GM23248 (cell line): ENCODE measurements at regions not wholly inside any gene's neighbourhood (a gene's known extent, or its start where the extent isn't known, plus 50 kb on each side); places are given as distances from the start of the nearest gene placed in this dataset.

ENCODE experiments used
- DNase-seq: peaks from one replicate; pipeline ENCODE4 v3.0.0-alpha.2; 2015
- H2AFZ ChIP-seq: fragments of 200-600 bp; sonication (generic); 2 replicates; pipeline ENCODE4 v1.6.1; 2016; ENCODE audit warnings: antibody characterized with exemption
- H3F3A ChIP-seq: fragments of 200-600 bp; sonication (generic); 2 replicates; pipeline ENCODE4 v1.6.1; 2016; ENCODE audit warnings: mild to moderate bottlenecking, antibody characterized with exemption, mixed run types; ENCODE audit not compliant: insufficient read depth
- H3K27ac ChIP-seq: fragments of 200-600 bp; sonication (generic); 2 replicates; pipeline ENCODE4 v1.5.1; 2016; ENCODE audit warnings: mild to moderate bottlenecking
- H3K27me3 ChIP-seq: fragments of 200-600 bp; sonication (generic); replicated peaks from 2 replicates; pipeline ENCODE4 v1.6.1; 2016; ENCODE audit warnings: mild to moderate bottlenecking; ENCODE audit not compliant: insufficient read depth
- H3K36me3 ChIP-seq: fragments of 200-600 bp; sonication (generic); 2 replicates; pipeline ENCODE4 v1.6.1; 2016; ENCODE audit warnings: low read depth, mild to moderate bottlenecking
- H3K4me1 ChIP-seq: fragments of 200-600 bp; sonication (generic); 2 replicates; pipeline ENCODE4 v1.6.1; 2016; ENCODE audit warnings: mild to moderate bottlenecking; ENCODE audit not compliant: insufficient read depth
- H3K4me2 ChIP-seq: fragments of 200-600 bp; sonication (generic); one replicate; pipeline ENCODE4 v1.6.1; 2016; ENCODE audit warnings: mild to moderate bottlenecking; ENCODE audit not compliant: unreplicated experiment
- H3K4me3 ChIP-seq: fragments of 200-600 bp; sonication (generic); 2 replicates; pipeline ENCODE4 v1.5.1; 2016; ENCODE audit warnings: mild to moderate bottlenecking
- H3K79me2 ChIP-seq: fragments of 200-600 bp; sonication (generic); 2 replicates; pipeline ENCODE4 v1.6.1; 2016; ENCODE audit warnings: mild to moderate bottlenecking; ENCODE audit not compliant: insufficient read depth
- H3K9ac ChIP-seq: fragments of 200-600 bp; sonication (generic); 2 replicates; pipeline ENCODE4 v1.6.1; 2016; ENCODE audit warnings: mild to moderate bottlenecking
- H3K9me2 ChIP-seq: fragments of 200-600 bp; sonication (generic); 2 replicates; pipeline ENCODE4 v1.6.1; 2016; ENCODE audit warnings: mixed run types, mild to moderate bottlenecking, moderate library complexity; ENCODE audit not compliant: insufficient read depth
- H3K9me3 ChIP-seq: fragments of 200-600 bp; sonication (generic); one replicate; pipeline ENCODE4 v1.6.1; 2017; ENCODE audit warnings: low read depth
- H4K20me1 ChIP-seq: fragments of 200-600 bp; sonication (generic); 2 replicates; pipeline ENCODE4 v1.6.0; 2016; ENCODE audit not compliant: insufficient read depth
- EZH2 ChIP-seq: fragments of 200-600 bp; sonication (generic); IDR thresholded peaks from 2 replicates; pipeline ENCODE4 v1.6.1; 2018; ENCODE audit warnings: antibody characterized with exemption, mild to moderate bottlenecking; ENCODE audit not compliant: insufficient read depth, poor library complexity, severe bottlenecking
- EZH2phosphoT487 ChIP-seq: fragments of 200-600 bp; sonication (generic); IDR thresholded peaks from 2 replicates; pipeline ENCODE4 v1.6.1; 2018; ENCODE audit warnings: antibody characterized with exemption, moderate library complexity, mild to moderate bottlenecking, low read depth; ENCODE audit not compliant: insufficient read depth
- WGBS, 2 experiments: methylation state at CpG; one replicate each; pipeline ENCODE4 v1.1.6; 2015 to 2017; ENCODE audit warnings: low lambda C conversion rate in 2 of 2, low coverage in 1 of 2; ENCODE audit errors: missing lambda C conversion rate in 2 of 2; 5-methylcytosine and 5-hydroxymethylcytosine counted together
- in situ Hi-C: fragments of 300-500 bp; cut with MboI; formaldehyde crosslinking; loops from 2 replicates; pipeline ENCODE4 v1.15.0; 2020

GRCh38 chr5:152864447-152864846, 459.4 kb upstream of the NMUR2 start:
- H3K36me3 ChIP-seq = no peaks in the 10 kb centered on the region
- no peaks in the 10 kb centered on the region for H3F3A ChIP-seq
- no peak overlapping the region for H3K9ac ChIP-seq
- no peak overlapping the region for H3K4me2 ChIP-seq
- H3K79me2 ChIP-seq = no peaks in the 10 kb centered on the region
- H3K9me3 ChIP-seq = no peaks in the 10 kb centered on the region
- H3K27me3 ChIP-seq = no peaks in the 10 kb centered on the region
- in situ Hi-C loops = no loop called here
- no peak overlapping the region for H2AFZ ChIP-seq
- H3K4me1 ChIP-seq = no peaks in the 10 kb centered on the region
- WGBS, 2 experiments = 5 to 7% methylated on average over 3 of the region's 3 CpGs
- TF ChIP-seq EZH2phosphoT487 (no peak), EZH2 (no peak)
- H3K27ac ChIP-seq = no peak overlapping the region
- no peak overlapping the region for H3K4me3 ChIP-seq
- no peaks in the 10 kb centered on the region for H4K20me1 ChIP-seq
- DNase-seq = no peak
- no peaks in the 10 kb centered on the region for H3K9me2 ChIP-seq

DNA sequence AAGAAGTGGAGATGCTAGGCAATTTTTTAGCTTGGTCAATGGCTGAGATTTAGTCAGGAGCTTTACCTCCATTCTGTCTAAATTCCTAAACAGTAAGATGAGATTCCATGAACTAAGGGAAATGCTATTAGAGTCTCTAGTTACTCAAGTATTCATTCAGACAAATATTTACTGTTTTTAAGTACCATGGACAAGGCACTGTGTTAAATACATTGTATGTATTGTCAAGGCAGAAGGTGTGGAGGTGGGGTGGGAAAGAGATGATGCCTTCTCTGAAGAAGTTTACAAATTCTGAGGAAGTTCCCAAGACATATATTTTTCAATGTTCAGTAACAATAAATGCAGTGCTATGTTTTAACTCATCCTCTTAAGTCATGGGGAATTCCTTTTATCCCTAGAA, 459.9 kb upstream of the NMUR2 start:
- DNase-seq = no peak
- Histone ChIP-seq H3K36me3 (no peaks in the 10 kb centered on the region), H2AFZ (no peak overlapping the region), H4K20me1 (no peaks in the 10 kb centered on the region), H3K27ac (no peak overlapping the region), H3K4me2 (no peak overlapping the region), H3F3A (no peaks in the 10 kb centered on the region), H3K9me3 (no peaks in the 10 kb centered on the region), H3K9me2 (no peaks in the 10 kb centered on the region), H3K9ac (no peak overlapping the region), H3K4me3 (no peak overlapping the region), H3K79me2 (no peaks in the 10 kb centered on the region), H3K27me3 (no peaks in the 10 kb centered on the region), H3K4me1 (no peaks in the 10 kb centered on the region)
- no peak for TF ChIP-seq EZH2phosphoT487
- TF ChIP-seq EZH2 = no peak
- in situ Hi-C loops = no loop called here

DNA sequence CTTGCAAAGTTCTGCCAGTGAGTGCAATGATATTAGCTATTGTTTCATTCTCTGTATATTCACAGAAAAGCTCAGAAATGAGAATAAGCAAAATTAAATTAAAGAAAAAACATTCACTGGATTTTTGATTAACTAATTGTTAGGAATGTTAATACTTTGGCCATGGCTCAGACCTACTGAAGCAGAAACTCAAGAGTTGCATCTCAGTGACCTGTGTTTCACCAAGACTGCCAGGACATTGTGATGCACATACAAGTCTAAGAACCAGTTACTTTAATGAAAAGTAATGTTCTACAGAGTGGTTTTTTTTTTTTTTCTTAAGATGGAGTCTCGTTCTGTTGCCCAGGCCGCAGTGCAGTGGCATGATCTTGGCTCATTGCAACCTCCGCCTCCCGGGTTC, 464.9 kb upstream of the NMUR2 start:
- Histone ChIP-seq H3F3A (no peaks in the 10 kb centered on the region), H3K4me1 (no peaks in the 10 kb centered on the region), H3K36me3 (no peaks in the 10 kb centered on the region), H3K79me2 (no peaks in the 10 kb centered on the region), H3K27ac (no peak overlapping the region), H3K9ac (no peak overlapping the region), H4K20me1 (no peaks in the 10 kb centered on the region), H3K27me3 (no peaks in the 10 kb centered on the region), H3K9me3 (no peaks in the 10 kb centered on the region), H3K4me3 (no peak overlapping the region), H2AFZ (no peak overlapping the region), H3K4me2 (no peak overlapping the region), H3K9me2 (no peaks in the 10 kb centered on the region)
- in situ Hi-C loops = no loop called here
- DNase-seq = no peak
- no peak for TF ChIP-seq EZH2phosphoT487
- 48 to 49% methylated on average over 4 of the region's 4 CpGs for WGBS, 2 experiments

- H4K20me1 ChIP-seq = no peaks in the 10 kb centered on the region
- H3K27ac ChIP-seq = no peak overlapping the region
- no peak overlapping the region for H2AFZ ChIP-seq
- in situ Hi-C loops = no loop called here
- no peak for TF ChIP-seq EZH2
- no peak for TF ChIP-seq EZH2phosphoT487
- H3K4me3 ChIP-seq = no peak overlapping the region
- no peaks in the 10 kb centered on the region for H3K9me2 ChIP-seq
- no peaks in the 10 kb centered on the region for H3K27me3 ChIP-seq
- H3K4me2 ChIP-seq = no peak overlapping the region
- DNase-seq = no peak
- H3K36me3 ChIP-seq = no peaks in the 10 kb centered on the region
- H3K9me3 ChIP-seq = no peaks in the 10 kb centered on the region
- no peaks in the 10 kb centered on the region for H3F3A ChIP-seq
- 0% methylated on average over 2 of the region's 2 CpGs for WGBS, 2 experiments
- no peaks in the 10 kb centered on the region for H3K79me2 ChIP-seq
- no peak overlapping the region for H3K9ac ChIP-seq
- H3K4me1 ChIP-seq = no peaks in the 10 kb centered on the region
These were observed 477.5 kb upstream of the NMUR2 start for GRCh38 chr5:152882621-152883020.

DNA sequence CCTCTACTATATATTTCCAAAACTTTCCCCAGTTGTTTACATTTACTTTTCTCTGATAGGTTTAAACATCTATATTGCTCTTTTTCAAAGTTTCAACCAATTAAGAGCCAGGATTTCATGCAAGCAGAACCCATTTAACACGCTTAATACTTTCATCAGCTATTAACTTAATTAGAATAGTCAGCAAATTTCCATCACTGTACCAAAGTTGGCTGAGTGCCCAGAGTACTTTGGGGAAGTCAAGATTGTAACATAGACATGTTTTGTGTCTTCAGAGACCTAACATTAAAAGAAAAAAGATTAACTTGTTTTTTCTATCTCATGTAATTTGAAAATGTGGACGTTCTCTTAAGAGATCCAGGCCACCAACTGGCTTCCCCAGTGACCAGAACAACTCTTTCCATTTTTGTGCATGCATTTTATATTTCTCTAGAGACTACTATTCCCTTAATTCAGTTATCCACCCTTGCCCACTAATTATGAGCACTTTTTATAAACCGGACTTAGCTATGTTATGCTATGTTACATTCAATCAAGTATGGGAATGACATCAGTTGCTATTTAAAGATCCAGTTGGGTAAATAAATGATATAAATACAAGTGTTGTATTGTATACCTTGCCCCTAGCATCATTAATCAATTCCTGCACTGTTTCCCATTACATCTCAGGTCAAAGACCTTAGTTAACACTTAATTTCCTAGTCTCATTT, 478.1 kb upstream of the NMUR2 start:
- Histone ChIP-seq H3K9me2 (no peaks in the 10 kb centered on the region), H3K4me1 (no peaks in the 10 kb centered on the region), H4K20me1 (no peaks in the 10 kb centered on the region), H3K4me2 (no peak overlapping the region), H3K36me3 (no peaks in the 10 kb centered on the region), H2AFZ (no peak overlapping the region), H3K79me2 (no peaks in the 10 kb centered on the region), H3K9ac (no peak overlapping the region), H3F3A (no peaks in the 10 kb centered on the region), H3K27me3 (no peaks in the 10 kb centered on the region), H3K27ac (no peak overlapping the region), H3K9me3 (no peaks in the 10 kb centered on the region), H3K4me3 (no peak overlapping the region)
- in situ Hi-C loops = no loop called here
- DNase-seq = no peak
- 10 to 17% methylated on average over 3 of the region's 3 CpGs for WGBS, 2 experiments
- no peak for TF ChIP-seq EZH2
- no peak for TF ChIP-seq EZH2phosphoT487
